H9 (cell line): ENCODE measurements at regions not wholly inside any gene's neighbourhood (a gene's known extent, or its start where the extent isn't known, plus 50 kb on each side); places are given as distances from the start of the nearest gene placed in this dataset.

Experiments used
- DNase-seq: peaks from one replicate; pipeline ENCODE4 v3.0.0-alpha.2; 2017
- H2AFZ ChIP-seq: one replicate; pipeline ENCODE4 v1.6.1; 2013; ENCODE audit warnings: mild to moderate bottlenecking, low read length, control low read depth, moderate library complexity
- H2AK5ac ChIP-seq: 2 replicates; pipeline ENCODE4 v1.6.1; 2013; ENCODE audit warnings: low read length, control low read depth, mixed read lengths; ENCODE audit not compliant: insufficient read length
- H2BK120ac ChIP-seq: one replicate; pipeline ENCODE4 v1.6.1; 2013; ENCODE audit warnings: low read depth, mild to moderate bottlenecking, low read length, control low read depth, inconsistent platforms; ENCODE audit not compliant: poor library complexity, severe bottlenecking
- H2BK12ac ChIP-seq: 2 replicates; pipeline ENCODE4 v1.6.1; 2013; ENCODE audit warnings: low read length, control low read depth, mixed read lengths, low read depth; ENCODE audit not compliant: insufficient read length
- H2BK15ac ChIP-seq: 2 replicates; pipeline ENCODE4 v1.6.1; 2013; ENCODE audit warnings: low read depth, low read length, control low read depth
- H2BK20ac ChIP-seq: one replicate; pipeline ENCODE4 v1.6.1; 2013; ENCODE audit warnings: low read depth, mild to moderate bottlenecking, low read length, control low read depth, inconsistent platforms; ENCODE audit not compliant: poor library complexity, severe bottlenecking
- H2BK5ac ChIP-seq: 2 replicates; pipeline ENCODE4 v1.6.1; 2013; ENCODE audit warnings: low read length, control low read depth, mixed read lengths; ENCODE audit not compliant: insufficient read length
- H3K14ac ChIP-seq: 2 replicates; pipeline ENCODE4 v1.6.1; 2013; ENCODE audit warnings: low read length, control low read depth; ENCODE audit not compliant: insufficient read depth
- H3K18ac ChIP-seq: 2 replicates; pipeline ENCODE4 v1.6.1; 2013; ENCODE audit warnings: low read depth, mild to moderate bottlenecking, mixed read lengths, low read length, control low read depth; ENCODE audit not compliant: insufficient read length
- H3K23ac ChIP-seq: 2 replicates; pipeline ENCODE4 v1.6.1; 2013; ENCODE audit warnings: low read length, control low read depth, mixed read lengths, low read depth; ENCODE audit not compliant: insufficient read length
- H3K23me2 ChIP-seq: 2 replicates; pipeline ENCODE4 v1.6.1; 2013; ENCODE audit warnings: low read depth, mild to moderate bottlenecking, mixed read lengths, low read length, control low read depth; ENCODE audit not compliant: insufficient read length, poor library complexity, severe bottlenecking
- H3K27ac ChIP-seq: 2 replicates; pipeline ENCODE4 v1.5.1; 2013; ENCODE audit warnings: low read length, control low read depth, mixed read lengths, low read depth; ENCODE audit not compliant: insufficient read length
- H3K27me3 ChIP-seq: 2 replicates; pipeline ENCODE4 v1.6.1; 2013; ENCODE audit warnings: low read length, control low read depth, inconsistent platforms; ENCODE audit not compliant: insufficient read depth
- H3K4ac ChIP-seq: 2 replicates; pipeline ENCODE4 v1.6.1; 2013; ENCODE audit warnings: low read depth, mild to moderate bottlenecking, control low read depth, inconsistent platforms, low read length, moderate library complexity
- H3K4me1 ChIP-seq: 2 replicates; pipeline ENCODE4 v1.6.1; 2013; ENCODE audit warnings: low read length, control low read depth, inconsistent platforms; ENCODE audit not compliant: insufficient read depth
- H3K4me2 ChIP-seq: 2 replicates; pipeline ENCODE4 v1.6.1; 2013; ENCODE audit warnings: low read length, control low read depth, mixed read lengths; ENCODE audit not compliant: insufficient read length, insufficient read depth
- H3K56ac ChIP-seq: 2 replicates; pipeline ENCODE4 v1.6.1; 2013; ENCODE audit warnings: low read depth, mild to moderate bottlenecking, mixed read lengths, low read length, control low read depth; ENCODE audit not compliant: insufficient read length
- H3K79me1 ChIP-seq: 2 replicates; pipeline ENCODE4 v1.6.1; 2013; ENCODE audit warnings: low read depth, mild to moderate bottlenecking, moderate library complexity, low read length, control low read depth, inconsistent platforms; ENCODE audit not compliant: insufficient read depth, poor library complexity, severe bottlenecking
- H3K79me2 ChIP-seq: 2 replicates; pipeline ENCODE4 v1.6.1; 2013; ENCODE audit warnings: low read length, control low read depth, inconsistent platforms; ENCODE audit not compliant: insufficient read depth
- H3K9ac ChIP-seq: 2 replicates; pipeline ENCODE4 v1.6.1; 2013; ENCODE audit warnings: low read length, control low read depth, mixed read lengths; ENCODE audit not compliant: insufficient read length; ENCODE audit errors: extremely low read depth
- H3K9me3 ChIP-seq: one replicate; pipeline ENCODE4 v1.6.1; 2013; ENCODE audit warnings: low read depth, low read length, inconsistent platforms; ENCODE audit not compliant: control insufficient read depth
- H3T11ph ChIP-seq: one replicate; pipeline ENCODE4 v1.6.1; 2013; ENCODE audit warnings: mild to moderate bottlenecking, low read length, control low read depth, inconsistent platforms
- H4K20me1 ChIP-seq: one replicate; pipeline ENCODE4 v1.6.1; 2013; ENCODE audit not compliant: control insufficient read depth, insufficient read length, insufficient read depth
- H4K5ac ChIP-seq: 2 replicates; pipeline ENCODE4 v1.6.1; 2013; ENCODE audit warnings: low read depth, mild to moderate bottlenecking, mixed read lengths, low read length, control low read depth; ENCODE audit not compliant: insufficient read length
- H4K8ac ChIP-seq: replicated peaks from 2 replicates; pipeline ENCODE4 v1.6.1; 2013; ENCODE audit warnings: low read length, control low read depth, mixed read lengths, low read depth; ENCODE audit not compliant: insufficient read length
- H4K91ac ChIP-seq: 2 replicates; pipeline ENCODE4 v1.6.1; 2013; ENCODE audit warnings: low read depth, mild to moderate bottlenecking, moderate library complexity, mixed read lengths, low read length, control low read depth; ENCODE audit not compliant: insufficient read length
- H3K27ac Mint-ChIP-seq, 3 experiments: 2 replicates in 2 of 3; 3 replicates in 1 of 3; pipeline ENCODE4 v1.8.0; 2020 to 2021; ENCODE audit warnings: mixed read lengths in 3 of 3, mild to moderate bottlenecking in 1 of 3, moderate library complexity in 1 of 3
- H3K27me3 Mint-ChIP-seq: 2 replicates; pipeline ENCODE4 v1.8.0; 2021; ENCODE audit warnings: low read depth, mild to moderate bottlenecking, moderate library complexity, mixed read lengths
- H3K36me3 Mint-ChIP-seq, 3 experiments: 2 replicates in 2 of 3; 3 replicates in 1 of 3; pipeline ENCODE4 v1.8.0; 2020 to 2021; ENCODE audit warnings: low read depth in 3 of 3, mixed read lengths in 3 of 3; ENCODE audit not compliant: insufficient read depth in 1 of 3
- H3K4me1 Mint-ChIP-seq, 2 experiments: 2 replicates each; pipeline ENCODE4 v1.8.0; 2020; ENCODE audit warnings: mixed read lengths in 2 of 2
- H3K4me3 Mint-ChIP-seq, 2 experiments: 2 replicates in 1 of 2; 3 replicates in 1 of 2; pipeline ENCODE4 v1.8.0; 2020 to 2021; ENCODE audit warnings: mild to moderate bottlenecking in 2 of 2, mixed read lengths in 2 of 2, moderate library complexity in 1 of 2
- H3K9me3 Mint-ChIP-seq, 2 experiments: 2 replicates in 1 of 2; 3 replicates in 1 of 2; pipeline ENCODE4 v1.8.0; 2020; ENCODE audit warnings: mild to moderate bottlenecking in 2 of 2, mixed read lengths in 2 of 2, moderate library complexity in 1 of 2
- WGBS: extraction: QIAGEN DNeasy Blood & Tissue Kit; methylation state at CpG from one replicate; pipeline ENCODE4 v1.1.7; 2013; ENCODE audit warnings: missing lambda C conversion rate, low lambda C conversion rate, mixed read lengths; ENCODE audit not compliant: insufficient read length; ENCODE audit errors: extremely low coverage; 5-methylcytosine and 5-hydroxymethylcytosine counted together
- TF ChIP-seq, protein P1 (sequence below): fragments of 200-600 bp; sonication (generic); conservative IDR thresholded peaks from 3 replicates; pipeline ENCODE4 v1.8.0; 2021; ENCODE audit warnings: antibody characterized with exemption, mild to moderate bottlenecking

DNA sequence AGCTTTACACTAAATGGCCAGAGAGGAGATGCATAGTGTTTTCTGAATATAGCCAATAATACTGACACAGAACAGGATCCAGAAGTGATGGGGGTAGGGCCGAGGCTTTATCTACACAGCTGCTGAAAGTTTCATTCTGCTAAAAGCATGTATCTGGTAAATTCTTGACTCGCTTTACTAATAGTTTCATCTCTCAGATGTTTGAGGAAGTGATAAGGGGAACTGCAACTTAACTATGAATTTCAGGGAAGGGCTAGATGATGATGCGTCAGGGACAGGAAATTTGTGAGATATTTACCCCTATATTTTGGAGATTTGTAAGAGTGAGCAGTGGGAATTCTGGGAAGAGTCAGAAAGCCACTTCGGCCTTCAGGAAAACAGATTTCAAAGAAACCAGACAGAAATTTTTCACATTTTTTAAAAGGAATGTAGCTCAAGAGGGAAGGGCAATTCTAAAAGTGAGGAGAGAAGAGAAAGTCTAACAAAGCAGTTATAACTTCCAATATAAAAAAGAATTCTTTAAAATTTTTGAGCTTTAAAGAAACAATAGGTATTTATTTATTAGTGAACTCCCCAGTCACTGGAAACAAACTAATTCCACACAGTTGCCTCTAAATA is 243.1 kb downstream of the BCAT1 start:
- H3K4me2 ChIP-seq = no peak overlapping the region
- no peak overlapping the region for H3K56ac ChIP-seq
- H3K23me2 ChIP-seq = no peaks in the 10 kb centered on the region
- no peaks in the 10 kb centered on the region for H3K9me3 ChIP-seq
- Mint-ChIP-seq H3K9me3 (peaks cover 3 to 4% of the 10 kb centered on the region in 2 experiments; a peak in 2 of 5 replicates), H3K36me3 (peaks cover 0 to 6% (median 0%) of the 10 kb centered on the region in 3 experiments; a peak in 2 of 7 replicates), H3K4me1 (no peaks in the 10 kb centered on the region), H3K27ac (no peak overlapping the region; a peak in 1 of 7 replicates), H3K4me3 (no peak overlapping the region), H3K27me3 (no peaks in the 10 kb centered on the region)
- no peak overlapping the region for H3K23ac ChIP-seq
- H2BK120ac ChIP-seq = no peak overlapping the region
- no peak overlapping the region for H3K4ac ChIP-seq
- no peak overlapping the region for H2BK15ac ChIP-seq
- H3K4me1 ChIP-seq = no peaks in the 10 kb centered on the region
- H3K27ac ChIP-seq = no peak overlapping the region
- no peak overlapping the region for H4K5ac ChIP-seq
- H4K20me1 ChIP-seq = no peaks in the 10 kb centered on the region
- H2AFZ ChIP-seq = no peak overlapping the region
- H3T11ph ChIP-seq = no peak overlapping the region
- H3K27me3 ChIP-seq = no peaks in the 10 kb centered on the region
- TF ChIP-seq, protein P1, sequence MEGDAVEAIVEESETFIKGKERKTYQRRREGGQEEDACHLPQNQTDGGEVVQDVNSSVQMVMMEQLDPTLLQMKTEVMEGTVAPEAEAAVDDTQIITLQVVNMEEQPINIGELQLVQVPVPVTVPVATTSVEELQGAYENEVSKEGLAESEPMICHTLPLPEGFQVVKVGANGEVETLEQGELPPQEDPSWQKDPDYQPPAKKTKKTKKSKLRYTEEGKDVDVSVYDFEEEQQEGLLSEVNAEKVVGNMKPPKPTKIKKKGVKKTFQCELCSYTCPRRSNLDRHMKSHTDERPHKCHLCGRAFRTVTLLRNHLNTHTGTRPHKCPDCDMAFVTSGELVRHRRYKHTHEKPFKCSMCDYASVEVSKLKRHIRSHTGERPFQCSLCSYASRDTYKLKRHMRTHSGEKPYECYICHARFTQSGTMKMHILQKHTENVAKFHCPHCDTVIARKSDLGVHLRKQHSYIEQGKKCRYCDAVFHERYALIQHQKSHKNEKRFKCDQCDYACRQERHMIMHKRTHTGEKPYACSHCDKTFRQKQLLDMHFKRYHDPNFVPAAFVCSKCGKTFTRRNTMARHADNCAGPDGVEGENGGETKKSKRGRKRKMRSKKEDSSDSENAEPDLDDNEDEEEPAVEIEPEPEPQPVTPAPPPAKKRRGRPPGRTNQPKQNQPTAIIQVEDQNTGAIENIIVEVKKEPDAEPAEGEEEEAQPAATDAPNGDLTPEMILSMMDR = no peak
- H2BK5ac ChIP-seq = no peak overlapping the region
- H2BK12ac ChIP-seq = no peak overlapping the region
- no peak overlapping the region for H3K14ac ChIP-seq
- whole genome bisulfite sequencing = no CpG with 5 or more reads among the region's 4 CpGs
- H3K9ac ChIP-seq = no peak overlapping the region
- H4K91ac ChIP-seq = no peak overlapping the region
- H2BK20ac ChIP-seq = no peak overlapping the region
- H2AK5ac ChIP-seq = no peak overlapping the region
- no peak overlapping the region for H4K8ac ChIP-seq
- no peak overlapping the region for H3K18ac ChIP-seq
- H3K79me1 ChIP-seq = no peaks in the 10 kb centered on the region
- no peaks in the 10 kb centered on the region for H3K79me2 ChIP-seq
- DNase-seq = no peak
